ENCODE measurements at regions not wholly inside any gene's neighbourhood (a gene's known extent, or its start where the extent isn't known, plus 50 kb on each side); places are given as distances from the start of the nearest gene placed in this dataset.

GRCh38 chr7:47640265-47640664, 58.4 kb upstream of the TNS3 start:
- TF ChIP-seq ZNF274 (IDR thresholded peaks at IDR 0.05; ENCODE audit: low read depth, low read length): no peak
- no peak for TF ChIP-seq YY1 (IDR thresholded peaks at IDR 0.05; ENCODE audit: insufficient read depth, insufficient read length)
- TF ChIP-seq SUZ12 (IDR thresholded peaks at IDR 0.05; ENCODE audit: extremely low read depth, insufficient read depth, insufficient read length): no peak
